ENCODE measurements at regions not wholly inside any gene's neighbourhood (a gene's known extent, or its start where the extent isn't known, plus 50 kb on each side); places are given as distances from the start of the nearest gene placed in this dataset.

- TF ChIP-seq, protein P1, sequence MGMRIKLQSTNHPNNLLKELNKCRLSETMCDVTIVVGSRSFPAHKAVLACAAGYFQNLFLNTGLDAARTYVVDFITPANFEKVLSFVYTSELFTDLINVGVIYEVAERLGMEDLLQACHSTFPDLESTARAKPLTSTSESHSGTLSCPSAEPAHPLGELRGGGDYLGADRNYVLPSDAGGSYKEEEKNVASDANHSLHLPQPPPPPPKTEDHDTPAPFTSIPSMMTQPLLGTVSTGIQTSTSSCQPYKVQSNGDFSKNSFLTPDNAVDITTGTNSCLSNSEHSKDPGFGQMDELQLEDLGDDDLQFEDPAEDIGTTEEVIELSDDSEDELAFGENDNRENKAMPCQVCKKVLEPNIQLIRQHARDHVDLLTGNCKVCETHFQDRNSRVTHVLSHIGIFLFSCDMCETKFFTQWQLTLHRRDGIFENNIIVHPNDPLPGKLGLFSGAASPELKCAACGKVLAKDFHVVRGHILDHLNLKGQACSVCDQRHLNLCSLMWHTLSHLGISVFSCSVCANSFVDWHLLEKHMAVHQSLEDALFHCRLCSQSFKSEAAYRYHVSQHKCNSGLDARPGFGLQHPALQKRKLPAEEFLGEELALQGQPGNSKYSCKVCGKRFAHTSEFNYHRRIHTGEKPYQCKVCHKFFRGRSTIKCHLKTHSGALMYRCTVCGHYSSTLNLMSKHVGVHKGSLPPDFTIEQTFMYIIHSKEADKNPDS (CRISPR knock-in tag; IDR thresholded peaks at IDR 0.05): no peak
- TF ChIP-seq, protein P2, sequence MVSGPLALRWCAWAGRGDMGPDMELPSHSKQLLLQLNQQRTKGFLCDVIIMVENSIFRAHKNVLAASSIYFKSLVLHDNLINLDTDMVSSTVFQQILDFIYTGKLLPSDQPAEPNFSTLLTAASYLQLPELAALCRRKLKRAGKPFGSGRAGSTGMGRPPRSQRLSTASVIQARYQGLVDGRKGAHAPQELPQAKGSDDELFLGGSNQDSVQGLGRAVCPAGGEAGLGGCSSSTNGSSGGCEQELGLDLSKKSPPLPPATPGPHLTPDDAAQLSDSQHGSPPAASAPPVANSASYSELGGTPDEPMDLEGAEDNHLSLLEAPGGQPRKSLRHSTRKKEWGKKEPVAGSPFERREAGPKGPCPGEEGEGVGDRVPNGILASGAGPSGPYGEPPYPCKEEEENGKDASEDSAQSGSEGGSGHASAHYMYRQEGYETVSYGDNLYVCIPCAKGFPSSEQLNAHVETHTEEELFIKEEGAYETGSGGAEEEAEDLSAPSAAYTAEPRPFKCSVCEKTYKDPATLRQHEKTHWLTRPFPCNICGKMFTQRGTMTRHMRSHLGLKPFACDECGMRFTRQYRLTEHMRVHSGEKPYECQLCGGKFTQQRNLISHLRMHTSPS (CRISPR knock-in tag; IDR thresholded peaks at IDR 0.05; ENCODE audit: low read depth): no peak
- TF ChIP-seq ZNF567 (CRISPR knock-in tag; IDR thresholded peaks at IDR 0.05; ENCODE audit: borderline replicate concordance): no peak
Observed at GRCh38 chr9:86768020-86768419, 179.3 kb downstream of the GAS1 start (continued).

DNA sequence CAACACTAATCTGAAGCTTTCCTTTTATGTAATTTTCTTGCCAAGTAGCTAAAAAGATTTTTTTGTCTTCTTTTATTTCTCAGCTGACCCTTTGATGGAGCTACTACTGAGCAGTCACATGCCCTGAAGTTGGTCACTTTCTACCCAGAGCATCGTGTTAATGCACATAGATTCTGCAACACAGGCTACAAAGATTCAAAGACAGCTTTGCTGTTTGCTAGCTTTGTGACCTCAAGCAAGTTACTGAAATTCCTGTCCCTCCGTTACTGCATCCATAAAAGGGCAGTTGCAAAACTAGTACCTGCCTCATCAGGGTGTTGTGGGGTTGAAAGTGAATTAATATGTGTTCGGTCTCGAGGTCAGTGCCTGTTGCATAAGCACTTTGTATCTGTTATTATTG, 179.9 kb downstream of the GAS1 start:
- CTCF ChIA-PET (ENCODE audit: low intra/inter-chr PET ratio, low total read pairs): no interaction called here
- Histone ChIP-seq H3K79me2 (ENCODE audit: insufficient read depth, low read length) (no peaks in the 10 kb centered on the region), H3K27me3 (ENCODE audit: control insufficient read depth in 1 of 2, insufficient read depth in 2 of 2, low read length in 2 of 2) (peaks cover 0 to 1% of the 10 kb centered on the region in 2 experiments; a peak in 1 of 5 replicates), H4K20me1 (ENCODE audit: insufficient read depth, low read length) (no peaks in the 10 kb centered on the region), H2AFZ (ENCODE audit: low read length) (no peak overlapping the region), H3K4me2 (ENCODE audit: low read depth, low read length) (no peak overlapping the region), H3K27ac (ENCODE audit: extremely low read length, insufficient read depth, low read length) (no peak overlapping the region), H3K4me3 (replicated peaks in 1 of 3; ENCODE audit: insufficient read depth in 1 of 3, low read depth in 2 of 3, low read length in 3 of 3) (no peak overlapping the region), H3K4me1 (ENCODE audit: insufficient read depth, low read length) (no peaks in the 10 kb centered on the region), H3K9me3 (ENCODE audit: low read length) (no peaks in the 10 kb centered on the region), H3K36me3 (replicated peaks in 1 of 2; ENCODE audit: control insufficient read depth in 1 of 2, insufficient read depth in 2 of 2, low read length in 2 of 2) (no peaks in the 10 kb centered on the region), H3K9ac (ENCODE audit: insufficient read depth, low read depth, low read length) (no peak overlapping the region)
- TF ChIP-seq, protein P3, sequence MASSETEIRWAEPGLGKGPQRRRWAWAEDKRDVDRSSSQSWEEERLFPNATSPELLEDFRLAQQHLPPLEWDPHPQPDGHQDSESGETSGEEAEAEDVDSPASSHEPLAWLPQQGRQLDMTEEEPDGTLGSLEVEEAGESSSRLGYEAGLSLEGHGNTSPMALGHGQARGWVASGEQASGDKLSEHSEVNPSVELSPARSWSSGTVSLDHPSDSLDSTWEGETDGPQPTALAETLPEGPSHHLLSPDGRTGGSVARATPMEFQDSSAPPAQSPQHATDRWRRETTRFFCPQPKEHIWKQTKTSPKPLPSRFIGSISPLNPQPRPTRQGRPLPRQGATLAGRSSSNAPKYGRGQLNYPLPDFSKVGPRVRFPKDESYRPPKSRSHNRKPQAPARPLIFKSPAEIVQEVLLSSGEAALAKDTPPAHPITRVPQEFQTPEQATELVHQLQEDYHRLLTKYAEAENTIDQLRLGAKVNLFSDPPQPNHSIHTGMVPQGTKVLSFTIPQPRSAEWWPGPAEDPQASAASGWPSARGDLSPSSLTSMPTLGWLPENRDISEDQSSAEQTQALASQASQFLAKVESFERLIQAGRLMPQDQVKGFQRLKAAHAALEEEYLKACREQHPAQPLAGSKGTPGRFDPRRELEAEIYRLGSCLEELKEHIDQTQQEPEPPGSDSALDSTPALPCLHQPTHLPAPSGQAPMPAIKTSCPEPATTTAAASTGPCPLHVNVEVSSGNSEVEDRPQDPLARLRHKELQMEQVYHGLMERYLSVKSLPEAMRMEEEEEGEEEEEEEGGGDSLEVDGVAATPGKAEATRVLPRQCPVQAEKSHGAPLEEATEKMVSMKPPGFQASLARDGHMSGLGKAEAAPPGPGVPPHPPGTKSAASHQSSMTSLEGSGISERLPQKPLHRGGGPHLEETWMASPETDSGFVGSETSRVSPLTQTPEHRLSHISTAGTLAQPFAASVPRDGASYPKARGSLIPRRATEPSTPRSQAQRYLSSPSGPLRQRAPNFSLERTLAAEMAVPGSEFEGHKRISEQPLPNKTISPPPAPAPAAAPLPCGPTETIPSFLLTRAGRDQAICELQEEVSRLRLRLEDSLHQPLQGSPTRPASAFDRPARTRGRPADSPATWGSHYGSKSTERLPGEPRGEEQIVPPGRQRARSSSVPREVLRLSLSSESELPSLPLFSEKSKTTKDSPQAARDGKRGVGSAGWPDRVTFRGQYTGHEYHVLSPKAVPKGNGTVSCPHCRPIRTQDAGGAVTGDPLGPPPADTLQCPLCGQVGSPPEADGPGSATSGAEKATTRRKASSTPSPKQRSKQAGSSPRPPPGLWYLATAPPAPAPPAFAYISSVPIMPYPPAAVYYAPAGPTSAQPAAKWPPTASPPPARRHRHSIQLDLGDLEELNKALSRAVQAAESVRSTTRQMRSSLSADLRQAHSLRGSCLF (CRISPR knock-in tag; IDR thresholded peaks at IDR 0.05; ENCODE audit: borderline replicate concordance): no peak
- TF ChIP-seq ZBTB26 (CRISPR knock-in tag; IDR thresholded peaks at IDR 0.05; ENCODE audit: borderline replicate concordance) (no peak), NCOR1 (IDR thresholded peaks at IDR 0.05; ENCODE audit: borderline replicate concordance, low read length) (no peak), PCBP1 (IDR thresholded peaks at IDR 0.05; ENCODE audit: borderline replicate concordance, low read depth, low read length) (no peak), NFIC (IDR thresholded peaks at IDR 0.05; ENCODE audit: low read length) (no peak), ZNF678 (CRISPR knock-in tag; IDR thresholded peaks at IDR 0.05) (no peak), NCOA5 (CRISPR knock-in tag; IDR thresholded peaks at IDR 0.05) (no peak), SYNCRIP (IDR thresholded peaks at IDR 0.05; ENCODE audit: insufficient read depth, low read depth, low read length) (no peak)
- BruUV-seq (replicated peaks): no TSS peak
- no peak for FAIRE-seq
- POLR2A ChIA-PET: no interaction called here
- intact Hi-C loops (cut with micrococcal nuclease; ENCODE audit: unreplicated experiment) (no loop called here), in situ Hi-C loops (cut with HindIII; ENCODE audit: extremely low pct_ligation_motif_present, low pct_unique_long_range_greater_than_20kb) (no loop called here)
- DNase-seq (ENCODE audit: low spot score): no peak
- ATAC-seq: no peak
- WGBS (ENCODE audit: low lambda C conversion rate): 1% methylated on average over 4 of the region's 4 CpGs

Measured in HepG2 (cell line).